ENCODE measurements at regions not wholly inside any gene's neighbourhood (a gene's known extent, or its start where the extent isn't known, plus 50 kb on each side); places are given as distances from the start of the nearest gene placed in this dataset.

GRCh38 chr12:42810006-42810405, 220.5 kb upstream of the PRICKLE1 start:
- peaks cover 57% of the 10 kb centered on the region for H3K4me1 Mint-ChIP-seq (ENCODE audit: unreplicated experiment)

DNA sequence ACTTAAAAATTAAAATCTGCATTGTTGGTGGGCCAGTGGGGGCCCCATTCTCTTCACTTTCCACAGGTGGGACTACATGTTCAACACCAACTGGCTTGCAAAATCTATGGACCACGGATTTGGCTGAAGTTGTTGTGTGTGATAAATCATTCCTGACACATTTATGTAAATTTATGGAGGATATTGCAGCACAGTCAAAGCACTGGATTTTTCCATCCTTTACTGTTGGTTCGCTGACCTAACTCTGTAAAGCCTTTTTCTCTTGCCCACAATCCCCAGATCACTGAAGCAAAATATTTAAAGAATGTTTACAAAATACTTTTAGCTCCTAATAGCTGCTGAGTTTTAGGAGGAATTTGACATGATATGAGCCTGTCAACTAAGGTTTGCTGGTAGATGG, 219.7 kb upstream of the PRICKLE1 start:
- peak overlapping the region; percentile 81 for H3K27ac Mint-ChIP-seq (ENCODE audit: unreplicated experiment)
- no peak overlapping the region for H3K4me3 Mint-ChIP-seq (ENCODE audit: unreplicated experiment)
- TF ChIP-seq CTCF (IDR thresholded peaks at IDR 0.05), result no peak
- DNase-seq (ENCODE audit: extremely low spot score, unreplicated experiment), result no peak
- no peaks in the 10 kb centered on the region for H3K9me3 Mint-ChIP-seq (ENCODE audit: unreplicated experiment)
- H3K36me3 Mint-ChIP-seq (ENCODE audit: unreplicated experiment), result no peaks in the 10 kb centered on the region
- peaks cover 57% of the 10 kb centered on the region for H3K4me1 Mint-ChIP-seq (ENCODE audit: unreplicated experiment)
- H3K27me3 Mint-ChIP-seq (ENCODE audit: unreplicated experiment), result no peaks in the 10 kb centered on the region

More at GRCh38 chr12:42810006-42810405, 220.5 kb upstream of the PRICKLE1 start:
- no peaks in the 10 kb centered on the region for H3K36me3 Mint-ChIP-seq (ENCODE audit: unreplicated experiment)
- H3K9me3 Mint-ChIP-seq (ENCODE audit: unreplicated experiment), result no peaks in the 10 kb centered on the region
- H3K27me3 Mint-ChIP-seq (ENCODE audit: unreplicated experiment), result no peaks in the 10 kb centered on the region
- H3K4me3 Mint-ChIP-seq (ENCODE audit: unreplicated experiment), result no peak overlapping the region
- no peak for TF ChIP-seq CTCF (IDR thresholded peaks at IDR 0.05)
- peak overlapping the region; percentile 62 for H3K27ac Mint-ChIP-seq (ENCODE audit: unreplicated experiment)
- no peak for DNase-seq (ENCODE audit: extremely low spot score, unreplicated experiment)

- Mint-ChIP-seq H3K27ac (ENCODE audit: unreplicated experiment) (peak overlapping the region; percentile 81), H3K9me3 (ENCODE audit: unreplicated experiment) (no peaks in the 10 kb centered on the region), H3K4me1 (ENCODE audit: unreplicated experiment) (peaks cover 55% of the 10 kb centered on the region), H3K36me3 (ENCODE audit: unreplicated experiment) (no peaks in the 10 kb centered on the region), H3K27me3 (ENCODE audit: unreplicated experiment) (no peaks in the 10 kb centered on the region), H3K4me3 (ENCODE audit: unreplicated experiment) (peak overlapping the region; percentile 1)
- no peak for DNase-seq (ENCODE audit: extremely low spot score, unreplicated experiment)
- no peak for TF ChIP-seq CTCF (IDR thresholded peaks at IDR 0.05)
Observed at GRCh38 chr12:42807766-42808165, 218.2 kb upstream of the PRICKLE1 start.

DNA sequence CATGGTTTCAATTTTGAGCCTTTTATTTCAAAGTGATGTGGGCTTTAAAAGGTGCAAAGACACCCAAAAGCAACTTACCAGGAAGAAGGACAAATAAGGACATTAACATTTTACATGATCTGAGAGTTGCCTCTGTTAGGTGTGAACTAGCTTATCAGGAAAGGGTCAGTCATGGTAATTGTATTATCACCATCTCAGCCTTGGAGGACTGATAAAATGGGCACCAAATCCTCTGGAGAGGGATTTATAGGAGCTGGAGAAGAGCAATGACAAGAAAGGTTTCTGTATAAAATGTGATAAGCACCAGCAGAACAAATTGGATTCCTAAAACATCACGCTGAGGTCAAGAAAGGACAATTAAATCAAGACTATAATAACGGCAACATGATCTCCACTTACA, 217.7 kb upstream of the PRICKLE1 start:
- Mint-ChIP-seq H3K27me3 (ENCODE audit: unreplicated experiment) (no peaks in the 10 kb centered on the region), H3K36me3 (ENCODE audit: unreplicated experiment) (no peaks in the 10 kb centered on the region), H3K4me3 (ENCODE audit: unreplicated experiment) (no peak overlapping the region), H3K27ac (ENCODE audit: unreplicated experiment) (peak overlapping the region; percentile 81), H3K4me1 (ENCODE audit: unreplicated experiment) (peaks cover 56% of the 10 kb centered on the region), H3K9me3 (ENCODE audit: unreplicated experiment) (no peaks in the 10 kb centered on the region)
- no peak for TF ChIP-seq CTCF (IDR thresholded peaks at IDR 0.05)
- DNase-seq (ENCODE audit: extremely low spot score, unreplicated experiment), result no peak

DNA sequence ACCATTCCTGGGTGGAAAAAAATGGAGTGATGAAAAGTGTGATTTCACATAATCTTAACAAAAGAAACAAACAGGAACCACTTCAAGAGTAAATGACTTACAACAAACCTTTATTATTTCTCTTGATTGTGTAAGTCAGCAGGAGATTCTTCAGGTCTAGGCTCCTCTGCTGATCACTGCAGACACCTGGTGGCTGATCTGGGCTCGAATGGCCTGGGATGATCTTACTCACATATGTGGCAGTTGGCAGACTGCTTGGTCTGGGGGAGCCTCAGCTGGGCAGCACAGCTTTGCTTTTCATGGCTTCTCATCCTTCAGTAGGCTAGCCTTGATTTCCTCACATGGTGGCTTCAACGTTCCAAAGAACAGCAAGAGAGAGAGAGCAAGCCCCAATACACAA, 215.4 kb upstream of the PRICKLE1 start:
- H3K27me3 Mint-ChIP-seq (ENCODE audit: unreplicated experiment), result no peaks in the 10 kb centered on the region
- TF ChIP-seq CTCF (IDR thresholded peaks at IDR 0.05), result no peak
- no peaks in the 10 kb centered on the region for H3K9me3 Mint-ChIP-seq (ENCODE audit: unreplicated experiment)
- no peak for DNase-seq (ENCODE audit: extremely low spot score, unreplicated experiment)
- no peak overlapping the region for H3K27ac Mint-ChIP-seq (ENCODE audit: unreplicated experiment)
- peaks cover 42% of the 10 kb centered on the region for H3K4me1 Mint-ChIP-seq (ENCODE audit: unreplicated experiment)
- H3K36me3 Mint-ChIP-seq (ENCODE audit: unreplicated experiment), result peaks cover 2% of the 10 kb centered on the region
- H3K4me3 Mint-ChIP-seq (ENCODE audit: unreplicated experiment), result no peak overlapping the region

Measured in osteocyte (in vitro differentiated cells).